HG03060 (cell line): ENCODE measurements at regions not wholly inside any gene's neighbourhood (a gene's known extent, or its start where the extent isn't known, plus 50 kb on each side); places are given as distances from the start of the nearest gene placed in this dataset.

Experiments used
- ATAC-seq: cut with Tn5 transposase; IDR thresholded peaks from one replicate; pipeline ENCODE4 v1.9.1; 2021; ENCODE audit warnings: low read depth, moderate number of reproducible peaks; ENCODE audit not compliant: unreplicated experiment

GRCh38 chr3:23663661-23664186 is 142.0 kb upstream of the UBE2E1 start:
- ATAC-seq, result no peak

DNA sequence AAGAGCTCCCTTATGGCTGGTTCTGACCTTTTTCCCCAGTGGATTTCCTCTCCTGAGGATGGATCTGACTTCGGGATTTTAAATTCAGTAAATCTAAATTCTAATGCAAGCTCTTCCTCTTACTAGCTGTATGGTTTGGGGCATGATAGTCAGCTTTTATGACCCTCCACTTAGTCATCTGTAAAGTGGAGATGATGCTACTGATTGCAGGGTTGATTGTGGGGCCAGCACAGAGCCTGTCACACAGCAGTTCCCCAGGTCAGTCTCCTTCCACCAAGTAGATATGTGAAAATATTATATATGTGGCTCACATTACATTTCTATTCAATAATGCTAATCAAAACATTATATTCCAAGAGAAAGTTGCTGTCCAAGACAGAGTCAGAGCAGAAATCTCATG is 141.3 kb upstream of the UBE2E1 start:
- no peak for ATAC-seq

DNA sequence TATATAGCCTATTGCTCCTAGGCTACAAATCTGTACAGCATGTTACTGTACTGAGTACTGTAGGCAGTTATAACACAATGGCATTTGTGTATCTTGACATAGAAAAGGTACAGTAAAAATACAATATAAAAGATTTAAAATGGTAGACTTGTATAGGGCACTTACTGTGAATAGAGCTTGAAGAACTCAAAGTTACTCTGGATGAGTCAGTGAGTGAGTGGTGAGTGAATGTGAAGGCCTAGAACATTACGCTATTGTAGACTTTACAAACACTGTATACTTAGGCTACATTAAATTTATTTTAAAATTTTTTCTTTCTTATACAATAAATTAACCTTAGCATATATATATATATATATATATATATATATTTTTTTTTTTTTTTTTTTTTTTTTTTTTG is 140.0 kb upstream of the UBE2E1 start:
- ATAC-seq, result no peak

DNA sequence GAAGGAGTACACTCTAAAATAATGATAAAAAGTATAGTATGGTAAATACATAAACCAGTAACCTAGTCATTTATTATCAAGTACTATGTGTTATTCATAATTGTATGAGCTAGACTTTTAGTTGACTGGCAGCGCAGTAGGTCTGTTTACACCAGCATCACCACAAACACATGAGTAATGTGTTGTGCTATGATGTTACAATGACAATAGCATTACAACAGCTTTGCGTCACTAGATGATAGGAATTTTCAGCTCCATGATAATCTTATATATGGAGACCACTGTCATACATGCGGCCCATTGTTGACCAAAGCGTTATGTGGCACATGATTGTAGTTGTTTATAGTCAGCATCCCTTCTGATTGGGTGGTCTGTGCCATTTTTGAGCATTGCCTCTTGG is 138.9 kb upstream of the UBE2E1 start:
- ATAC-seq, result no peak

GRCh38 chr3:23667536-23668429 is 138.0 kb upstream of the UBE2E1 start:
- ATAC-seq, result no peak

- ATAC-seq, result no peak
These were observed 137.3 kb upstream of the UBE2E1 start for GRCh38 chr3:23668430-23668904.

DNA sequence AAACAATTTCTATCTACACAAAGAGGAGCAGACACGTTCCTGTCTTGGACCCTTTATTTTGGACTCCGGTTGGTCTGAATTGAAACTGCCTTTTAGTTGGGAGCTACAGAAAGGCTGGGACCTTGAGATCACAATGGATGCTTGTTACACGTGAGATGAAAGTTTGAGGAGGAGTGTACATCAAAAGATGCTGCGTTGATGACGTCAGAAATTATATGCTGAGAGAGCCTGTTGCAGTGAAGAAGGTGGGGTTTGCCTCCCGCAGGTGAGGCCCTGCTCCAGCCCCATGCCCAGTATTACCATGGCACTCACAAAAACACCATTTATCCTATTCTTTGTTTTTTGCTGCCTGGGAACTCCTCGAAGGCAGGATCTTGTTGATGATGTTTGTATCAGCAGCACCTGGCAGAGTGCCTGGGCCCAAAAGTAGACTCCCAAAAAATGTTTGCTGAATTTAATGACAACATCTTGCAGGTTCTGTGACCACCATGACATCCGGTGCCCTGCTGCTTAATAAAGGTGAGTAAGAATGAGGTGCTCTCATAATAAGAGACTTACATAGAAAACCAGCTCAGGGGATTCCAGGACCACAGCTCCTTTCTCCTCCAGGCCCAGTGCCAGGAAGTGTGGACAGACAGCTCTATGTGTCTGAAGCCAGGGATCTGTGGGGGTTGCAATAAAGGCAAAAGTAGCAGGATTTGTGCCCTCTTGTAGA is 136.1 kb upstream of the UBE2E1 start:
- no peak for ATAC-seq

- no peak for ATAC-seq
These were observed 133.7 kb upstream of the UBE2E1 start for GRCh38 chr3:23671851-23672589.

GRCh38 chr3:23672628-23673027 is 133.1 kb upstream of the UBE2E1 start:
- ATAC-seq, result no peak

- ATAC-seq, result no peak
These were observed 130.7 kb upstream of the UBE2E1 start for GRCh38 chr3:23675010-23675409.

DNA sequence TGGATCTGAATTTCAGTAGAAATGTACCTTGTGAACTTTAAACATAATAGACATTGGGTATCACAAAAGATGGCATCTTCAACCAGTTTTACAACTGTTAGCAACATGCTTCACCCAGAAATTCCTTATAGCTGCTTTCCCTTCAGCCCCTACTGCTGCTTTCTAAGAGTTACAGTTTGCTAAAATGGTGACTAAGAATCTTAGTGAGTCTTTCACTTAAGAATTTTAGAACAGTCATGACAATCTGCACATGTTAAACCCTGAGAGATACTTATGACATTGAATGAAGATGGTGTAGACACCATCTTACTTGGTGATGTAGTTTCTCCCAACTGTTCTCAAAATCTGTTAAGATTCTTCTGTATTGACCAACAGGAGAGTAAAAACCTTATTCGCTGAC is 129.7 kb upstream of the UBE2E1 start:
- ATAC-seq, result no peak

- ATAC-seq, result no peak
These were observed 123.1 kb upstream of the UBE2E1 start for GRCh38 chr3:23682646-23683045.

GRCh38 chr3:23685541-23686258 is 120.1 kb upstream of the UBE2E1 start:
- ATAC-seq, result no peak

DNA sequence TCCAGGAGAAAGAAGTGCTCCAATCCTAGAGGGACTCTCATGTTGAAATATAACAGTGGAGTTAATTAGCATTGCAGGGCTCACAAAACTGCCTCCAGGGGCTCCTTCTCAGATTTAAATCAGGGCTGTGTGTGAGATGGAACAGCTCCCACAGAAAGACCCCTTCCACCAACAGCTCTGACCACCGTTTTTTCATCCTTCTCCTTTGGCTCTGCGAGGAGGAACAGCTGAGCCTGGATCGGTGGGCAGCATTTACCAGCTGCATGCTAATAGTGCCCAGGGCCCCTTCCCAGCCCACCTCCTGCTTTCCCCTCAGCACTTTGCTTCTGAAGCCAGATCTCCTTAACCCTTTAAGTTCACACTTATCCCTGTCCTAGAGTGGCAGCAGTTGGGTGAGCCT is 119.2 kb upstream of the UBE2E1 start:
- ATAC-seq, result no peak

- no peak for ATAC-seq
These were observed 114.3 kb upstream of the UBE2E1 start for GRCh38 chr3:23691357-23691895.

- no peak for ATAC-seq
These were observed 108.9 kb upstream of the UBE2E1 start for GRCh38 chr3:23696842-23697241.

GRCh38 chr3:23697416-23697815 is 108.3 kb upstream of the UBE2E1 start:
- ATAC-seq, result no peak

- no peak for ATAC-seq
These were observed 107.0 kb upstream of the UBE2E1 start for GRCh38 chr3:23698652-23699313.

DNA sequence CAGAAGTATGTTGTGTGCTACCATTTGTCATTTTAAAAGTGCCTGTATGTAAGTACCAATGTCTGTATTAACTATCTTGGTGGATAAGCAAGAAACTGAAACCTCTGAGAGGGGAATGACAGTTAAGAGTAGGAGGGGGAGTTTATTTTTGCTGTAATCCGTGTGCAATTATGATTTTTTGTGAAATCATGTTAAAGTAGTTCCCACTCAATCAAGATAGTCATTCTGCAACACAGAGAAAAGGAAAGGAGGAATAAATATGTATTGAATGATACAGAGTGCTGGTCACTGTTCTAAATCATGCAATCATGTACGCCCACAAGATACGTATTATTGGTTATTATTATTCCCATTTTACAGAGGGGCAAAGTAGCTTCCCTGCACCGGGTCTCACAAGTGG is 105.1 kb upstream of the UBE2E1 start:
- no peak for ATAC-seq
